ENCODE measurements at regions not wholly inside any gene's neighbourhood (a gene's known extent, or its start where the extent isn't known, plus 50 kb on each side); places are given as distances from the start of the nearest gene placed in this dataset.

DNA sequence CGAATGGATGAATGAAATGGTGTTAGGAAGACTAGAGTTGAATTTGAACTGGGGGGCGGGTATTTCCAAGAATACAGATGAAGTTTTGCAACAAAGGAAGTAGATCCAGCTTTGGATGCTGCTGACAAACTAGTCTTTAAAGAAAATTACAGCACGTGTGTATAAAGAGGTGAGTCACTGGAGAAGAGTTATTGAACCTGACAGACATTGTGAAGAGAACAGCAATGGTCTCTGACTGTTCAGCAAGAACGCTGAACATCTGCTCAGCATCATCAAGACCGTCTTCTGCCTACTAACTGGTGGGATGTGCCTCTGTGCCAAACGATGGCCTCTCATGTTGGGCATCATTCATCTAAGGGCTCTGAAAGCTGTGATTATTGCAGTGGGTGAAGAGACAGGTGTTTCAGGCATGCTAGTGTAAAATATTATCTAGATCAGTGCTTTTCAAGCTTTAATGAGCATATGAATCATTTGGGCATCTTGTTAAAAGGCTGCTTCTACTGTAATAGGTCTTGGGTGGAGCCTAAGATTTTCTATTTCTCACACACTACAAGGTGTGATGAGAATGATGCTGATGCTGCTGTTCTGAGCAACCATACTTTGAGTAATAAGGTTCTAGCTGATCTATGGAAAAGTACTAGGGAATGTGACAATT is 291.3 kb downstream of the PTEN start:
- no peak for TF ChIP-seq EZH2 (IDR thresholded peaks at IDR 0.05; ENCODE audit: insufficient read depth, poor library complexity, severe bottlenecking)
- TF ChIP-seq EZH2phosphoT487 (IDR thresholded peaks at IDR 0.05; ENCODE audit: insufficient read depth, low read depth) = no peak
